ENCODE measurements at regions not wholly inside any gene's neighbourhood (a gene's known extent, or its start where the extent isn't known, plus 50 kb on each side); places are given as distances from the start of the nearest gene placed in this dataset.

DNA sequence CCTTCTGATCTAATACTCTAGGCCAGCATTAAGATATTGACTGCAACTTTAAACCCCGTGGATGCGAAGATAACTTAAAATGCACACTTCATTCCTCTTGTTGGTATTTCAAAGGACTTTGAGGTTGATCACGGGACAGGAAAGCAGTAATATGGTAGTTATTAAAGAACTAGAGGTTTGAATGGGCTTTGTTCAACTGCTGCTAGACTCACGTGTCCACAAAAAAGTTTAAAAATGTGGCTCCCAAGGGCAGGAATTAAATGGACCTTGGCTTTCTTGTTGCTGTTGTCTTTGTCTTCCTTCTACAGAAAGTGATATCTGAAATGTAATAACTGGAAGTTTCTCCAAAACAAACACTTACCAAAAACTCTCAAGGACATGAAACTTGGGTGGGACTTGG lies 186.3 kb downstream of the XPNPEP1 start:
- H3K14ac ChIP-seq (ENCODE audit: insufficient read depth, low read length), result no peak overlapping the region
- no peaks in the 10 kb centered on the region for H3K9me3 Mint-ChIP-seq
- no CpG with 5 or more reads among the region's 4 CpGs for WGBS (ENCODE audit: extremely low coverage, insufficient read length, low lambda C conversion rate)

More for the DNA sequence above, 186.3 kb downstream of the XPNPEP1 start:
- H3K23ac ChIP-seq (ENCODE audit: insufficient read length, low read depth, low read length), result no peak overlapping the region
- no peak overlapping the region for H3K4ac ChIP-seq (ENCODE audit: low read depth, low read length)
- H2AK5ac ChIP-seq (ENCODE audit: insufficient read length, low read length), result no peak overlapping the region
- H4K8ac ChIP-seq (replicated peaks; ENCODE audit: insufficient read length, low read depth, low read length), result no peak overlapping the region
- H3K4me1 ChIP-seq (ENCODE audit: insufficient read depth, low read length), result no peaks in the 10 kb centered on the region
- no peaks in the 10 kb centered on the region for H3K79me2 ChIP-seq (ENCODE audit: insufficient read depth, low read length)
- no peaks in the 10 kb centered on the region for H4K20me1 ChIP-seq (ENCODE audit: control insufficient read depth, insufficient read depth, insufficient read length)
- no peak overlapping the region for H3K56ac ChIP-seq (ENCODE audit: insufficient read length, low read depth, low read length)
- H3K23me2 ChIP-seq (ENCODE audit: insufficient read length, low read depth, low read length, poor library complexity, severe bottlenecking), result no peaks in the 10 kb centered on the region
- Mint-ChIP-seq H3K36me3 (ENCODE audit: insufficient read depth in 1 of 3, low read depth in 3 of 3) (no peaks in the 10 kb centered on the region), H3K4me3 (no peak overlapping the region), H3K4me1 (no peaks in the 10 kb centered on the region), H3K27ac (no peak overlapping the region), H3K27me3 (ENCODE audit: low read depth) (no peaks in the 10 kb centered on the region; the same call in 1 of the 2 replicates)
- TF ChIP-seq CTCF (conservative IDR thresholded peaks at IDR 0.05), result no peak
- H4K91ac ChIP-seq (ENCODE audit: insufficient read length, low read depth, low read length), result no peak overlapping the region
- no peak overlapping the region for H3K27ac ChIP-seq (ENCODE audit: insufficient read length, low read depth, low read length)
- H2BK12ac ChIP-seq (ENCODE audit: insufficient read length, low read depth, low read length), result no peak overlapping the region
- no peaks in the 10 kb centered on the region for H3K9me3 ChIP-seq (ENCODE audit: control insufficient read depth, low read depth, low read length)
- H3T11ph ChIP-seq (ENCODE audit: low read length), result no peak overlapping the region
- no peak overlapping the region for H2AFZ ChIP-seq (ENCODE audit: low read length)
- no peak overlapping the region for H2BK120ac ChIP-seq (ENCODE audit: low read depth, low read length, poor library complexity, severe bottlenecking)
- no peak overlapping the region for H3K4me2 ChIP-seq (ENCODE audit: insufficient read depth, insufficient read length, low read length)
- H2BK15ac ChIP-seq (ENCODE audit: low read depth, low read length), result no peak overlapping the region
- H4K5ac ChIP-seq (ENCODE audit: insufficient read length, low read depth, low read length), result no peak overlapping the region
- no peak overlapping the region for H3K18ac ChIP-seq (ENCODE audit: insufficient read length, low read depth, low read length)
- no peaks in the 10 kb centered on the region for H3K27me3 ChIP-seq (ENCODE audit: insufficient read depth, low read length)
- H2BK20ac ChIP-seq (ENCODE audit: low read depth, low read length, poor library complexity, severe bottlenecking), result no peak overlapping the region
- no peak overlapping the region for H3K9ac ChIP-seq (ENCODE audit: extremely low read depth, insufficient read length, low read length)
- no peaks in the 10 kb centered on the region for H3K79me1 ChIP-seq (ENCODE audit: insufficient read depth, low read depth, low read length, poor library complexity, severe bottlenecking)
- DNase-seq, result no peak
- H2BK5ac ChIP-seq (ENCODE audit: insufficient read length, low read length), result no peak overlapping the region

All from H9 (cell line).